GM12891 (cell line): ENCODE measurements at regions not wholly inside any gene's neighbourhood (a gene's known extent, or its start where the extent isn't known, plus 50 kb on each side); places are given as distances from the start of the nearest gene placed in this dataset.

Experiments
- PAX5 ChIP-seq: IDR thresholded peaks from 2 replicates; pipeline ENCODE4 v1.6.1; 2011; ENCODE audit warnings: low read length, moderate library complexity, mild to moderate bottlenecking; ENCODE audit not compliant: insufficient read depth, severe bottlenecking
- POLR2A ChIP-seq: IDR thresholded peaks from 2 replicates; pipeline ENCODE4 v1.6.1; 2011; ENCODE audit warnings: low read depth, low read length, control low read depth
- POLR2AphosphoS5 ChIP-seq: IDR thresholded peaks from 2 replicates; pipeline ENCODE4 v1.6.1; 2011; ENCODE audit warnings: low read depth, low read length, control low read depth
- POU2F2 ChIP-seq: IDR thresholded peaks from 2 replicates; pipeline ENCODE4 v1.6.1; 2011; ENCODE audit warnings: low read depth, mild to moderate bottlenecking, control low read depth, low read length, moderate library complexity
- SPI1 ChIP-seq: IDR thresholded peaks from 2 replicates; pipeline ENCODE4 v1.6.1; 2011; ENCODE audit warnings: low read depth, low read length, control low read depth
- TAF1 ChIP-seq: IDR thresholded peaks from 2 replicates; pipeline ENCODE4 v1.6.1; 2011; ENCODE audit warnings: low read depth, low read length, control low read depth

DNA sequence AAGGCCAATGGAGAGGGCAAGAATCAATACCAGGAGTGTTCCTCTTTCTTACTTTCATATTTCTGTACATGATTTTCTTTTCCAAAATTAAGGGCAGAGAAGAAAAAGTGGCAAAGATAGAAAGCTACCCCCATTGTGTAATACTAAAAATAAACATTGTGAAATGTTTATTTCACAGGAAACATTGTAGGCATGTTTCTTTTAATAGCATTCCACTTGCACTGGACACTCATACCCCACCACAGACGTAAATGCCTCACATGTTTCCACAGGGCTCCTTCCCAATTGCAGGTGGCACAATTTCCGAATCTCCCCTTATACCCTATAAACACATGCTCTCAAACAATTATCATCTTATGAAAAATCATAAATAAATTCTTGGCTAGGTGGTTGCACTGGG lies 645.1 kb upstream of the SETBP1 start:
- no peak for TF ChIP-seq POLR2AphosphoS5
- TF ChIP-seq POLR2A = no peak
- TF ChIP-seq TAF1 = no peak
- no peak for TF ChIP-seq SPI1
- no peak for TF ChIP-seq PAX5
- TF ChIP-seq POU2F2 = no peak
